ENCODE measurements at regions not wholly inside any gene's neighbourhood (a gene's known extent, or its start where the extent isn't known, plus 50 kb on each side); places are given as distances from the start of the nearest gene placed in this dataset.

GRCh38 chr14:46384611-46385010 is 267.0 kb downstream of the RPL10L start:
- no peak overlapping the region for H3K4me3 ChIP-seq (ENCODE audit: low read length)
- no peak for DNase-seq (ENCODE audit: low read depth)
- no peak for TF ChIP-seq CTCF (conservative IDR thresholded peaks at IDR 0.05; ENCODE audit: low read length)

GRCh38 chr14:46381674-46382073 is 269.9 kb downstream of the RPL10L start:
- no peak overlapping the region for H3K4me3 ChIP-seq (ENCODE audit: low read length)
- TF ChIP-seq CTCF (conservative IDR thresholded peaks at IDR 0.05; ENCODE audit: low read length) = no peak

DNA sequence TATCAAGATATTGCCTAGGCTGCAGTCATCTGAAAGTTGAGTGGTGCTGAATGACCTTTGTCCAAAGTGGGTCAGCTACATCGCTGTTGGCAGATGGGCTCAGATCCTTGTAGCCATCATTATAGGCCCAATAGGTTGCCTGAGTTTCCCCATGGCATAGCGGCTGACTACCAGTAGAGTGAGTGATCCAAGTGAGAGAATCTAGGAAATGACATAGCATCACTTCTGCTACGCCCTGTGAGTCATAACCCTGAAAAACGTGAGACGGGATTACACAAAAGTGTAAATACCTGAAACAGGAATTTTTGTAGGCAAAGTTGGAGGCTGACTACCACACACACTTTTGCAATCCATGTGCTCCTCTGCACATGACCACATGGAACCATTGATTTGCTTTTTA is 273.3 kb downstream of the RPL10L start:
- DNase-seq (ENCODE audit: low read depth) = no peak
- H3K4me3 ChIP-seq (ENCODE audit: low read length) = no peak overlapping the region
- no peak for TF ChIP-seq CTCF (conservative IDR thresholded peaks at IDR 0.05; ENCODE audit: low read length)

More at GRCh38 chr14:46381674-46382073, 269.9 kb downstream of the RPL10L start:
- DNase-seq (ENCODE audit: low read depth) = no peak

DNA sequence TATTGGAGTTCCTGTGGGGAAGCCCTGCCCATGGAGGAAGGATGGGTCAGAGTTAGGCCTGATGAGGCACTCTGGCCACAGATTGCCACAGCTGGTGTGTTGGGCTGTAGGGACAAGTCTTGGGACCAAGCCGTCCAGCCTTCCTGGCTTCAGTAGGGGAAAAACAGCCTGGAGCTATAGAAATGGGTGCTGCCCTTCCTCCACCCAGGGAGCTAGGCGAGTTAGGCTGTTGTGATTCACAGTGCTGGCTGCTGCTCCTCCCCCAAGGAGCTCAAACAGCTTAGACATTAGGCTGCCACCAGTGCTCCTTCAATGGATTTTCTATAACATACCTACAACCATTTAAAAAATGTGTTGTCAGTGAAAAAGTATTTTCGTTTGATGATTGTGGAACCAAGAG is 274.3 kb downstream of the RPL10L start:
- no peak overlapping the region for H3K4me3 ChIP-seq (ENCODE audit: low read length)
- no peak for TF ChIP-seq CTCF (conservative IDR thresholded peaks at IDR 0.05; ENCODE audit: low read length)
- DNase-seq (ENCODE audit: low read depth) = no peak

GRCh38 chr14:46369391-46369790 is 282.2 kb downstream of the RPL10L start:
- H3K4me3 ChIP-seq (ENCODE audit: low read length) = no peak overlapping the region
- no peak for DNase-seq (ENCODE audit: low read depth)
- TF ChIP-seq CTCF (conservative IDR thresholded peaks at IDR 0.05; ENCODE audit: low read length) = no peak

- no peak overlapping the region for H3K4me3 ChIP-seq (ENCODE audit: low read length)
- TF ChIP-seq CTCF (conservative IDR thresholded peaks at IDR 0.05; ENCODE audit: low read length) = no peak
- DNase-seq (ENCODE audit: low read depth) = no peak
Measured at GRCh38 chr14:46368275-46368674, 283.3 kb downstream of the RPL10L start.

- H3K4me3 ChIP-seq (ENCODE audit: low read length) = no peak overlapping the region
- no peak for TF ChIP-seq CTCF (conservative IDR thresholded peaks at IDR 0.05; ENCODE audit: low read length)
- DNase-seq (ENCODE audit: low read depth) = no peak
Measured at GRCh38 chr14:46352844-46353243, 298.7 kb downstream of the RPL10L start.

Data from AG10803 (cell line).